ENCODE measurements at regions not wholly inside any gene's neighbourhood (a gene's known extent, or its start where the extent isn't known, plus 50 kb on each side); places are given as distances from the start of the nearest gene placed in this dataset.

- TF ChIP-seq CTCF (IDR thresholded peaks at IDR 0.05) (no peak), POLR2A (IDR thresholded peaks at IDR 0.05) (no peak)
These were observed 97.0 kb downstream of the TMEM30B start for GRCh38 chr14:61184112-61184511.
